ENCODE measurements at regions not wholly inside any gene's neighbourhood (a gene's known extent, or its start where the extent isn't known, plus 50 kb on each side); places are given as distances from the start of the nearest gene placed in this dataset.
A peak's percentile ranks its signal among the peaks of the same experiment; 100 is the strongest.

DNA sequence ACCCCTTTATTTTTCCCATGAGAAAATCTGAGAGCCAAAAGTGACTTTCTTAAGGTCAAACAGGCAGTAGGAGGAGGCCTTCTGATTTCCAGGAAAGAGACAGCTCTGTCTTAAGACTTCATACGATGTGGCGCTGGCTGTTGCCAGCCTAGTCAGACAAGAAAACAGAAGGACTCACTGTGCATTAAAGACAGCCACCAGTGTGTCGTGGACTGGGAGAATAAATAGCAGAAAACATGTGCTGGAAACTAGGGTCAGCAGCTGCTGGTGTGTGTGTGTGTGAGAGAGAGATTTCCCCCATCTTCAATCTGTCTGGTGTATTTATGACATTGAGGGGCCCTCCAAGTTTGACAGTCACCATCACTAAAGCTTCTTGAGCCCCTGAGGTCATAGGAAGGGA is 708.6 kb upstream of the TMEM132C start:
- DNase-seq (ENCODE audit: low read depth): no peak
- H3K4me3 ChIP-seq (ENCODE audit: low read length): no peak overlapping the region
- TF ChIP-seq, protein P1, sequence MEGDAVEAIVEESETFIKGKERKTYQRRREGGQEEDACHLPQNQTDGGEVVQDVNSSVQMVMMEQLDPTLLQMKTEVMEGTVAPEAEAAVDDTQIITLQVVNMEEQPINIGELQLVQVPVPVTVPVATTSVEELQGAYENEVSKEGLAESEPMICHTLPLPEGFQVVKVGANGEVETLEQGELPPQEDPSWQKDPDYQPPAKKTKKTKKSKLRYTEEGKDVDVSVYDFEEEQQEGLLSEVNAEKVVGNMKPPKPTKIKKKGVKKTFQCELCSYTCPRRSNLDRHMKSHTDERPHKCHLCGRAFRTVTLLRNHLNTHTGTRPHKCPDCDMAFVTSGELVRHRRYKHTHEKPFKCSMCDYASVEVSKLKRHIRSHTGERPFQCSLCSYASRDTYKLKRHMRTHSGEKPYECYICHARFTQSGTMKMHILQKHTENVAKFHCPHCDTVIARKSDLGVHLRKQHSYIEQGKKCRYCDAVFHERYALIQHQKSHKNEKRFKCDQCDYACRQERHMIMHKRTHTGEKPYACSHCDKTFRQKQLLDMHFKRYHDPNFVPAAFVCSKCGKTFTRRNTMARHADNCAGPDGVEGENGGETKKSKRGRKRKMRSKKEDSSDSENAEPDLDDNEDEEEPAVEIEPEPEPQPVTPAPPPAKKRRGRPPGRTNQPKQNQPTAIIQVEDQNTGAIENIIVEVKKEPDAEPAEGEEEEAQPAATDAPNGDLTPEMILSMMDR (conservative IDR thresholded peaks at IDR 0.05; ENCODE audit: low read length): no peak

DNA sequence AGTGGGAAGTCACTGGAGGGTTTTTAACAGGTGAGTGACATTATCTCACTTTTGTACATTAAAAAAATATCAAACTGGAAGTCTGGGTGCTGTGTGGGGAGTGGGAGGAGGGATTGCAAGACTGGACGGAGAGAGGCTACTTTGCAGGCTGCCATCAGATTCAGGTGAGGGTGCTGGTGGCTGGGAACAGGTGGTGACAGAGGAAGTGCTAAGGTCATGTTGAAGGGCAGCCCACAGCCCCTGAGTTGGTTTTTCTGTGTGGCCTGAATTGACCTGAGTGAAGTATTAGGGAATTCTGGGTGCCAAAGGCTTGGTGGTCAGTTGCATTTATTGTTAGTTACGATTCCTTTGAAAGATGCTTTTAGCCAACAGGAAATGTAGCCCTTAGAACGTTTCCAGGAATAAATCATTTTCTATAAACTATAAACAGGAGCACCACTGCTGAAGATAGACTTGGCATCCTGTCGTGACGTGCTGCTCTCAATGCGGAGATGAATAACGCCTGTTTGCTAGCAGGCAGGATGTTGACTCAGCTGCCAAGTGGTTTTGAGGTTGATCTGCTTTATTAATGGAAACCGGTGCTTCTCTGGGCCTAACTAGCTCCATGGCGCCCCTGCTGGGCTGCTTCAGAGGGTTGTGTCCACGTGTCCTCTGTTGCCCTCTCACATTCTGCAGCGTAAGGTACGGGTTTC is 707.5 kb upstream of the TMEM132C start:
- TF ChIP-seq, protein P1 (conservative IDR thresholded peaks at IDR 0.05; ENCODE audit: low read length): peak; percentile 86
- no peak overlapping the region for H3K4me3 ChIP-seq (ENCODE audit: low read length)
- DNase-seq (ENCODE audit: low read depth): peak; percentile 98

DNA sequence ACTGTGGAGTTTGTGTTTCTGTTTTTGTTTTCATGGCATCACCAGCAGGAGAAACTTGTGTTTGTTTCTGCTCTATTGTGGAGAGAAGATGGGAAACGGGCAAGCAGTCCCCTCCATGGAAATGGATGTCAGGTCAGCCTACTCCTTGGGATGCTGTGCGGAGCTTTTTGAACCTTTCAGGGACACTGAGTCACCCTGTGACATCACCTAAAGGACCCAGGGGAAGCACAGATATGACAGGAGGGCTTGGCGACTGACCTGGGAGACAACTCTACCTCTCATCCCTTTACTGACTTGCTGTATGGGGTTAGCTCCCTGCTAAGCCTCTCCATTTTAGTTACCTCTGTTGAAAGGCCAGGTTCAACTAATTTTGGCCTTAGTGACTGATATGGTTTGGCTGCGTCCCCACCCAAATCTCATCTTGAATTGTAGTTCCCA is 706.9 kb upstream of the TMEM132C start:
- no peak for DNase-seq (ENCODE audit: low read depth)
- TF ChIP-seq, protein P1 (conservative IDR thresholded peaks at IDR 0.05; ENCODE audit: low read length): no peak
- H3K4me3 ChIP-seq (ENCODE audit: low read length): no peak overlapping the region

DNA sequence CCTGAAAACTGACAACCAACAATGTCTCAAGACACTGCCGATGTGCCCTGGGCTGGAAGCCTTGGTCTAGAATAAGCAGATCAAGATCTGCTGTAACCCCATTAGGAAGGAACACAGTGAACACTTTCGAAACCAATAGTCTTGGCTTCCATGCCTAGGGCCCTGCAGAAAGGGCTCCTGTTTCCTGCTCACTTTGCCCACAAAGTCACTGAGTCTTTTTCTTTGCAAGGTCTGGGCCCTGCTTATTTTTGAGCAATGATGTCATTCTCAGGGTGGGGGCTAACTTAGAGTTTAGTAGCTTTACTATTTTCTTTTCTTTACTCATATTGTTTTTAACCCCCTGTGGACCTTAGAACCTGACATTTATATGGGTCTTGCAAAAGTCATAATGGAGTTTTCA is 704.2 kb upstream of the TMEM132C start:
- no peak for DNase-seq (ENCODE audit: low read depth)
- TF ChIP-seq, protein P1 (conservative IDR thresholded peaks at IDR 0.05; ENCODE audit: low read length): no peak
- H3K4me3 ChIP-seq (ENCODE audit: low read length): no peak overlapping the region

DNA sequence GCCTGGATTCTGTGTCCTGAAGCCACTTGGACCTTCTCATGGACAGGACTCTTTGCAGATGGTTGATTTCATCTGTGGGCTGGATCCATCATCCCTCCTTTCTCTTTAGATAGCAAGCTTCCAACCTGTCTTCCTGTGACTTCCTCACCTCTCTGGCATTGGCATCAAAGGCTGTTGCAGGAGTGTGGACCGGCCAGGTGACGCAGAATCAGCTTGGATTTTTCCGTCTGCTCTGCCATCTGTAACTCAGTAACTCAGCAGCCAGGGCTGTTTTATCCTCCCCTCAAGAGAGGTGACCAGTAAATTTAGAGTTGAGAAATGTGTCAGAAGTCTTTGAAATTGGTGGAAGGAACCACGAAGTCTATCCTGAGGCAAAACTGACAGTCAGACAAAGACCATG is 701.7 kb upstream of the TMEM132C start:
- no peak for DNase-seq (ENCODE audit: low read depth)
- TF ChIP-seq, protein P1 (conservative IDR thresholded peaks at IDR 0.05; ENCODE audit: low read length): no peak
- no peak overlapping the region for H3K4me3 ChIP-seq (ENCODE audit: low read length)

DNA sequence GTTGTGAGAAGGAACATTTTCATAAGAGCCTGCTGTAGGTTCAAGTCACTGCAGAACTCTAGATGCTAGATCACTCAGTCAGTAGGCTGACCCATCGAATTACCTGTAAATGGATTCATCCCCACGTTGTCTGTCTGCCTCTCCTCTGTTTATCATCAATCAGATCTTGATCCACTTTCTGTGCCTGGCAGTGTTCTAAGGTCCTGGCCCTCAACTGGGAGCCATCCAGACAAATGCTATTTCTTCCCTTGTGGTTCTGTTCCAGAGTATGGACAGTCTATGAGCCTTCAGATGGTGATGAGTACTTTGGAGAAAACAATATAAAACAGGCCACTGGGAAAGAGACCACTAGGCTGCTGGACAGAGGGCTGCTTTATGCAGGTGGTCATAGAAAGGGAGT is 699.4 kb upstream of the TMEM132C start:
- TF ChIP-seq, protein P1 (conservative IDR thresholded peaks at IDR 0.05; ENCODE audit: low read length): no peak
- no peak for DNase-seq (ENCODE audit: low read depth)
- H3K4me3 ChIP-seq (ENCODE audit: low read length): no peak overlapping the region

DNA sequence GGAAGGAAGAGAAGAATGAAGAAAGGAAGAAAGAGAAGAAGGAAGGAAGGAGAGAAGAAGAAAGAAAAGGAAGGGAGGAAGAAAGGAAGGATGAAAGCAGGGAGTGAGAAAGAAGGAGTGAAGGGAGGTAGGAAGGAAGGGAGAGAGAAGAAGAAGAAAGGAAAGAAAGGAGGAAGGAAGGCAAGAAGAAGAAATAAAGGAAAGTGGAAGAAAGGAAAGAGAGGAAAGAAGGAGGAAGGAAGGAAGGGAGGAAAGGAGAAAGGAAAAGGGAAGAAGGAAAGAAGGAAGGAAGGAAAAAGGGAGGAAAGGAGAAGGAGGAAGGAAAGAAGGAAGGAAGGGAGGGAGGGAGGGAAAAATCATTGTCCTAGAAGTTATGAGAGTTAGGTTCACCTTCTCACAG is 696.6 kb upstream of the TMEM132C start:
- TF ChIP-seq, protein P1 (conservative IDR thresholded peaks at IDR 0.05; ENCODE audit: low read length): no peak

More for the DNA sequence above, 696.6 kb upstream of the TMEM132C start:
- no peak for DNase-seq (ENCODE audit: low read depth)
- no peak overlapping the region for H3K4me3 ChIP-seq (ENCODE audit: low read length)

Data from AG10803 (cell line).